GM19240 (cell line): ENCODE measurements at regions not wholly inside any gene's neighbourhood (a gene's known extent, or its start where the extent isn't known, plus 50 kb on each side); places are given as distances from the start of the nearest gene placed in this dataset.
"Not testable (repeated sequence)": the region's sequence is repeated elsewhere in the genome, so short reads cannot be mapped to it uniquely, and the experiment has no call there.

Experiments used
- DNase-seq: peaks from one replicate; pipeline ENCODE4 v3.0.0; 2011; ENCODE audit warnings: low spot score; ENCODE audit not compliant: insufficient read length

GRCh38 chr2:15822151-15823044 lies 118.0 kb upstream of the MYCN start:
- no peak for DNase-seq

GRCh38 chr2:15823459-15824396 lies 116.6 kb upstream of the MYCN start:
- no peak for DNase-seq

GRCh38 chr2:15824467-15824866 lies 115.9 kb upstream of the MYCN start:
- not testable (repeated sequence) for DNase-seq

- DNase-seq = no peak
These were observed 114.9 kb upstream of the MYCN start for GRCh38 chr2:15825276-15825980.

- no peak for DNase-seq
These were observed 114.1 kb upstream of the MYCN start for GRCh38 chr2:15826273-15826717.

- DNase-seq = no peak
These were observed 113.3 kb upstream of the MYCN start for GRCh38 chr2:15827001-15827400.

GRCh38 chr2:15828576-15828975 lies 111.8 kb upstream of the MYCN start:
- no peak for DNase-seq

- DNase-seq = no peak
These were observed 111.1 kb upstream of the MYCN start for GRCh38 chr2:15829091-15829801.

- DNase-seq = no peak
These were observed 110.4 kb upstream of the MYCN start for GRCh38 chr2:15829985-15830384.

- no peak for DNase-seq
These were observed 109.3 kb upstream of the MYCN start for GRCh38 chr2:15830937-15831549.

- DNase-seq = no peak
These were observed 108.2 kb upstream of the MYCN start for GRCh38 chr2:15832030-15832709.

- no peak for DNase-seq
These were observed 107.3 kb upstream of the MYCN start for GRCh38 chr2:15832849-15833680.

- DNase-seq = no peak
These were observed 106.6 kb upstream of the MYCN start for GRCh38 chr2:15833731-15834130.

GRCh38 chr2:15834381-15835031 lies 105.8 kb upstream of the MYCN start:
- DNase-seq = no peak

- no peak for DNase-seq
These were observed 104.2 kb upstream of the MYCN start for GRCh38 chr2:15835991-15836688.

GRCh38 chr2:15836689-15837610 lies 103.4 kb upstream of the MYCN start:
- no peak for DNase-seq
